T-helper 1 cell treated with Interleukin-12 subunit alpha and Interleukin-12 subunit beta and Interleukin-4 antibody, amounts not matched to agents 30 μg/mL and 1 μg/mL, for 36 hours (primary cell): ENCODE measurements at regions not wholly inside any gene's neighbourhood (a gene's known extent, or its start where the extent isn't known, plus 50 kb on each side); places are given as distances from the start of the nearest gene placed in this dataset.
"Not testable (repeated sequence)": the region's sequence is repeated elsewhere in the genome, so short reads cannot be mapped to it uniquely, and the experiment has no call there.

Experiments
- H3K27ac Mint-ChIP-seq: one replicate; pipeline ENCODE4 v1.8.0; 2021; ENCODE audit warnings: mild to moderate bottlenecking, mixed read lengths
- H3K27me3 Mint-ChIP-seq: one replicate; pipeline ENCODE4 v1.8.0; 2021; ENCODE audit warnings: low read depth, mixed read lengths
- H3K36me3 Mint-ChIP-seq: one replicate; pipeline ENCODE4 v1.8.0; 2021; ENCODE audit warnings: low read depth, mixed read lengths
- H3K4me1 Mint-ChIP-seq: one replicate; pipeline ENCODE4 v1.8.0; 2021; ENCODE audit warnings: low read depth, mixed read lengths
- H3K4me3 Mint-ChIP-seq: one replicate; pipeline ENCODE4 v1.8.0; 2021; ENCODE audit warnings: mild to moderate bottlenecking, moderate library complexity, mixed read lengths
- H3K9me3 Mint-ChIP-seq: one replicate; pipeline ENCODE4 v1.8.0; 2021; ENCODE audit warnings: mixed read lengths

DNA sequence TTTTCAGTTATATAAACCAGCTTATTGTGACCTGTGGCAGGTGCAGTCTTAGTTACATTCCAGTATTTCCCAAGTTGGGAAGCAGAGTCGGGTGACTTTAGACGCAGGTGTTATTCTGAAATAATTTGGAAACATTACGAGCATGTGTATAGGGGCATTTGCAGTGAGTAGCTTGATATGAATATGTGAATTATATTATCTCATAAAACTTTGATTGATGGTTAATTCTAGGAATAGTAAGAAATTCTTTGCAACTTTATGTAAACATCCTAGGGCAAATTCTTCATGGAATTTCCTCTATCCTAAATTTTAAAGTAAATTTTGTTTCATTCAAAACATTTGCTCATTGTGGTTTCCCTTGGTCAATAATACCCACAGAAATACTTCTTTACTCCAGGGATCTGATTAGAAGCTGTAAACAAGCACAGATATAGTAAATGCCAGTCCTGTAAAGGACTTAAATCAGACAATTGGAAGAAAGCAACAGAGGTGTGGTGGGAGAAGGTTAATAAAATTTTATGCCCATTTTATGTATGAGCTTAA is 580.6 kb upstream of the CDH2 start:
- no peaks in the 10 kb centered on the region for H3K4me1 Mint-ChIP-seq
- H3K9me3 Mint-ChIP-seq = peaks cover 3% of the 10 kb centered on the region
- H3K27ac Mint-ChIP-seq = no peak overlapping the region
- H3K36me3 Mint-ChIP-seq = no peaks in the 10 kb centered on the region
- H3K4me3 Mint-ChIP-seq = no peak overlapping the region
- no peaks in the 10 kb centered on the region for H3K27me3 Mint-ChIP-seq

- Mint-ChIP-seq H3K4me1 (no peaks in the 10 kb centered on the region), H3K27me3 (no peaks in the 10 kb centered on the region), H3K36me3 (no peaks in the 10 kb centered on the region), H3K4me3 (no peak overlapping the region), H3K9me3 (no peaks in the 10 kb centered on the region), H3K27ac (no peak overlapping the region)
These were observed 566.2 kb upstream of the CDH2 start for GRCh38 chr18:28743115-28743514.

GRCh38 chr18:28740575-28740974 is 563.6 kb upstream of the CDH2 start:
- no peaks in the 10 kb centered on the region for H3K4me1 Mint-ChIP-seq
- no peak overlapping the region for H3K27ac Mint-ChIP-seq
- no peaks in the 10 kb centered on the region for H3K9me3 Mint-ChIP-seq
- H3K27me3 Mint-ChIP-seq = no peaks in the 10 kb centered on the region
- H3K36me3 Mint-ChIP-seq = no peaks in the 10 kb centered on the region
- H3K4me3 Mint-ChIP-seq = no peak overlapping the region

GRCh38 chr18:28736951-28737350 is 560.0 kb upstream of the CDH2 start:
- Mint-ChIP-seq H3K4me1 (no peaks in the 10 kb centered on the region), H3K9me3 (peaks cover 7% of the 10 kb centered on the region), H3K4me3 (no peak overlapping the region), H3K27ac (no peak overlapping the region), H3K27me3 (no peaks in the 10 kb centered on the region), H3K36me3 (no peaks in the 10 kb centered on the region)

GRCh38 chr18:28736223-28736622 is 559.3 kb upstream of the CDH2 start:
- Mint-ChIP-seq H3K4me1 (no peaks in the 10 kb centered on the region), H3K9me3 (peaks cover 11% of the 10 kb centered on the region), H3K27ac (no peak overlapping the region), H3K4me3 (no peak overlapping the region), H3K27me3 (no peaks in the 10 kb centered on the region), H3K36me3 (no peaks in the 10 kb centered on the region)

DNA sequence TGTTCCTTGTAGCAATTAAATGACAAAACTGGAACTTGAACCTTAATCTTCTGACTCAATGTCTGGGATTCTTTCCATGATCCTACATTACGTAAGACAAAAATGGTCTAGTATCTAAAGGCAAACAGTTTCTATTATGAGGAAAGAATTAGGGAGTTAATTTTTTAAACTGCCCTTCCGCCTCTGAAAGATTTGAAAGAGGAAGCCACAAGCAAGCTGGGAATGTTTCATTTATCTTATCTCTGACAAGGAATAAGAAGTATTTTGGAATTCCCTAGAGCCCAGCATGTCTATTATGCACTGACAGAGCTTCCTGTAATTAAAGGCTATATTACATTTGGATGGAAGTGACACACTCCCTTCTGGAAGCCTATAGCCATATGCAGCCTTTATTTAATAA is 558.8 kb upstream of the CDH2 start:
- Mint-ChIP-seq H3K36me3 (no peaks in the 10 kb centered on the region), H3K4me1 (no peaks in the 10 kb centered on the region), H3K4me3 (no peak overlapping the region), H3K27ac (no peak overlapping the region), H3K9me3 (peaks cover 11% of the 10 kb centered on the region), H3K27me3 (no peaks in the 10 kb centered on the region)

DNA sequence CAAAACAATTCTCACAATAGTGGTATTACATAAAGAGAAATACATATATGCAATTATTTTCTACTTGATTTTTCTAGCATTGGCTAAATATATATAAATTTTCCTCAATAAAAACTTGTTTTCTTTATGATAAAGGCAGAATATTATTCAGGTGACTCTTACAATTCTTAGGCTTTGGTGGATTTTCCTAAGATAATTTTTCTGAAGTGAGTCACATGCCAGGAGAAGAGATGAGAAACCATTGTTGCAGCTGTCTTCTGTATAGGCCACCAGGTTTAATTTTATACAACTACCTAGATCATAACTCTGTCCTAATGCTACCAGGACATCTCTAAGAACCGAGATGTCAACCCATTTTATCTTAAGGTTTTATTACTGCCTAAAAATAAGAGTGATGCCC is 552.4 kb upstream of the CDH2 start:
- H3K27ac Mint-ChIP-seq = no peak overlapping the region
- peaks cover 9% of the 10 kb centered on the region for H3K9me3 Mint-ChIP-seq
- H3K27me3 Mint-ChIP-seq = no peaks in the 10 kb centered on the region
- no peaks in the 10 kb centered on the region for H3K36me3 Mint-ChIP-seq
- no peak overlapping the region for H3K4me3 Mint-ChIP-seq
- H3K4me1 Mint-ChIP-seq = no peaks in the 10 kb centered on the region

- Mint-ChIP-seq H3K4me3 (no peak overlapping the region), H3K9me3 (peaks cover 7% of the 10 kb centered on the region), H3K27me3 (no peaks in the 10 kb centered on the region), H3K27ac (no peak overlapping the region), H3K36me3 (no peaks in the 10 kb centered on the region), H3K4me1 (no peaks in the 10 kb centered on the region)
These were observed 552.0 kb upstream of the CDH2 start for GRCh38 chr18:28728891-28729290.

GRCh38 chr18:28727189-28727588 is 550.3 kb upstream of the CDH2 start:
- H3K36me3 Mint-ChIP-seq = not testable (repeated sequence)

DNA sequence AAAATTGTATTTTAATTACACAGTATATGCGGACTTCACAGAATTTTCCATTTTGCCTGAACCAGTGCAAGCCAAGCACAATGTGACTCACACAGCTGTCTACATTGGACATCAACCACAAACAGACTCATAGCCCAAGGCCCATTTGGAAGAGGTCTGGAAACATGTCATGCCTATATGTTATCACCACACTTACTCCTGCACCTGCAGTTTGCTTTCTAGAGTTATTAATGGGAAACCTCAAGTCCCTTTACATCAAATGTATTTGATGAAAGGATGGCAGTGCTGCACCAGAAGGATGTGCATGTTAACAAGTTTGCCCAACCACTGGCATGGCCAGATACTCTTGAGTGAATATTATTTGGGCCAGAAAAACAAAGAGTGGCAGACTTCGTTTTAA is 548.9 kb upstream of the CDH2 start:
- no peaks in the 10 kb centered on the region for H3K4me1 Mint-ChIP-seq
- H3K27ac Mint-ChIP-seq = no peak overlapping the region
- H3K4me3 Mint-ChIP-seq = no peak overlapping the region
- H3K36me3 Mint-ChIP-seq = no peaks in the 10 kb centered on the region
- H3K27me3 Mint-ChIP-seq = no peaks in the 10 kb centered on the region
- H3K9me3 Mint-ChIP-seq = no peaks in the 10 kb centered on the region

More at GRCh38 chr18:28727189-28727588, 550.3 kb upstream of the CDH2 start:
- not testable (repeated sequence) for H3K4me3 Mint-ChIP-seq, H3K4me1 Mint-ChIP-seq, H3K27ac Mint-ChIP-seq, H3K9me3 Mint-ChIP-seq, H3K27me3 Mint-ChIP-seq

DNA sequence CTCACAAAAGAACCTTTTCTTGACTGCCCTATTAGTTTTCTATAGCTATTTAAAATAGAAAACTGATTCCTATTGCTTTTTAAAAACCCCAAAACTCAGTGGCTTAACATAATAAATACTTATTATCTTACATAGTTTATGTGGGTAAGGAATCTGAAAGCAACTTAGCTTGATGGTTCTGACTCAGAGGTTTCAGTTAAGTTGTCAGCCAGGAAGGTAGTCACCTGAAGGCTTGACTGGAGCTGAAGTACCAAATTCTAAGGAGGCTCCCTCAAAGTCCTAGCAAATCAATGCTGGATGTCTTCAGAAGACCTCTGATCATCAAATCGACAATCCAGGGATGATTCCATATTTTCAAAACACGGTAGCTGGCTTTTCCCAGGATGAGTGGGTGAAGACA is 546.6 kb upstream of the CDH2 start:
- Mint-ChIP-seq H3K4me1 (no peaks in the 10 kb centered on the region), H3K27ac (no peak overlapping the region), H3K36me3 (no peaks in the 10 kb centered on the region), H3K27me3 (no peaks in the 10 kb centered on the region), H3K9me3 (no peaks in the 10 kb centered on the region), H3K4me3 (no peak overlapping the region)

GRCh38 chr18:28718696-28719095 is 541.8 kb upstream of the CDH2 start:
- H3K27ac Mint-ChIP-seq = no peak overlapping the region
- no peaks in the 10 kb centered on the region for H3K36me3 Mint-ChIP-seq
- no peaks in the 10 kb centered on the region for H3K4me1 Mint-ChIP-seq
- H3K4me3 Mint-ChIP-seq = no peak overlapping the region
- no peaks in the 10 kb centered on the region for H3K27me3 Mint-ChIP-seq
- peaks cover 19% of the 10 kb centered on the region for H3K9me3 Mint-ChIP-seq

- no peak overlapping the region for H3K4me3 Mint-ChIP-seq
- no peaks in the 10 kb centered on the region for H3K4me1 Mint-ChIP-seq
- H3K36me3 Mint-ChIP-seq = no peaks in the 10 kb centered on the region
- H3K27me3 Mint-ChIP-seq = no peaks in the 10 kb centered on the region
- H3K27ac Mint-ChIP-seq = no peak overlapping the region
- H3K9me3 Mint-ChIP-seq = peaks cover 19% of the 10 kb centered on the region
These were observed 539.4 kb upstream of the CDH2 start for GRCh38 chr18:28716338-28716737.

- Mint-ChIP-seq H3K36me3 (no peaks in the 10 kb centered on the region), H3K9me3 (peaks cover 19% of the 10 kb centered on the region), H3K4me3 (no peak overlapping the region), H3K27ac (no peak overlapping the region), H3K4me1 (no peaks in the 10 kb centered on the region), H3K27me3 (no peaks in the 10 kb centered on the region)
These were observed 538.3 kb upstream of the CDH2 start for GRCh38 chr18:28715206-28715605.

GRCh38 chr18:28714498-28714897 is 537.6 kb upstream of the CDH2 start:
- Mint-ChIP-seq H3K27me3 (no peaks in the 10 kb centered on the region), H3K4me3 (no peak overlapping the region), H3K27ac (no peak overlapping the region), H3K9me3 (peaks cover 19% of the 10 kb centered on the region), H3K36me3 (no peaks in the 10 kb centered on the region), H3K4me1 (no peaks in the 10 kb centered on the region)

- no peak overlapping the region for H3K4me3 Mint-ChIP-seq
- no peaks in the 10 kb centered on the region for H3K27me3 Mint-ChIP-seq
- H3K27ac Mint-ChIP-seq = no peak overlapping the region
- H3K36me3 Mint-ChIP-seq = no peaks in the 10 kb centered on the region
- no peaks in the 10 kb centered on the region for H3K4me1 Mint-ChIP-seq
- H3K9me3 Mint-ChIP-seq = peaks cover 24% of the 10 kb centered on the region
These were observed 536.0 kb upstream of the CDH2 start for GRCh38 chr18:28712796-28713425.
